ENCODE measurements at regions not wholly inside any gene's neighbourhood (a gene's known extent, or its start where the extent isn't known, plus 50 kb on each side); places are given as distances from the start of the nearest gene placed in this dataset.
"Not testable (repeated sequence)": the region's sequence is repeated elsewhere in the genome, so short reads cannot be mapped to it uniquely, and the experiment has no call there.

DNA sequence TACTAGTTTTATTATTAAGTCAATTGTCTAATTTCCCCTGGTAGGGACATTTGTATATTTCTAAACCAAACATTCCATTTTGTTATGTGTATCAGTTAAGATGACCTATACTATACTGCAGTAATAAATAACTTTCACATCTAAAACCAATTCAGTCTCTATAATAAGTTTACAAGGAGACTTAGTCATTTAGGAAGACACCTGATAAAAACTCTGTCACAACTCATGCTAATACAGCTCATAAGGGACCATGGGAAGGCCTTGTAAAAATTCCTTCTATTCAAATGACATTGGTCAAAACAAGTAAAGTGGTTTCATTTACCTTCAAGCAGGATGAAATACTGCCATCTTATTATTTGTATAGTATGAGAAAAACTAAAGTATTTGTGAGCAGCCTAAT lies 597.9 kb downstream of the PRIM2 start:
- not testable (repeated sequence) for H3K27me3 ChIP-seq (ENCODE audit: control insufficient read depth in 5 of 5, insufficient read depth in 4 of 5, low read length in 5 of 5); H3K9me3 ChIP-seq (ENCODE audit: control insufficient read depth in 5 of 5, low read length in 5 of 5)

DNA sequence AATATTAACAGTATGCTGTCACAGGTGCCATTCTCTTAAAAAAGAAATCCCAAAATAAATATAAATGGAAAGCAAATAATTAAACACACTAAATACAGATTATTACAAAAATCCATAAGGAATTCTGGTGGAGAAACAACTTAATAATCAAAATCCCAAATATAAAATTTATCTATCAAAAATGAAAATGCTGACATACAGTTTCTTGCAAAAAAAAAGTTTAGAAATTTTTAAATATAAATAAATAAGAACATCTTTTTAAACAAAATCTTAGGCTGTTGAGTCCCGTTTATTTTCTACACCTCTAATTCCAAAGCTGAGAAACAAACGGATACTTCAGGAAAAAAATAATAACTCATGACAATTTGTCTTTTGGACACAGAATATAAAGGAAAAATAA lies 625.5 kb downstream of the PRIM2 start:
- H3K9ac ChIP-seq (ENCODE audit: low read length in 5 of 5); H3K27me3 ChIP-seq (ENCODE audit: control insufficient read depth in 5 of 5, insufficient read depth in 4 of 5, low read length in 5 of 5); H3K27ac ChIP-seq (ENCODE audit: low read depth, low read length); H3K9me3 ChIP-seq (ENCODE audit: control insufficient read depth in 5 of 5, low read length in 5 of 5); H3K4me1 ChIP-seq (ENCODE audit: control insufficient read depth in 5 of 5, insufficient read depth in 5 of 5, low read length in 5 of 5); H3K4me3 ChIP-seq (ENCODE audit: low read depth in 1 of 5, low read length in 5 of 5): not testable (repeated sequence)
- H3K36me3 ChIP-seq (ENCODE audit: control insufficient read depth in 5 of 5, insufficient read depth in 5 of 5, low read length in 5 of 5), result peaks cover 0 to 16% (median 11%) of the 10 kb centered on the region in 5 donors

More for the DNA sequence above, 597.9 kb downstream of the PRIM2 start:
- not testable (repeated sequence) for H3K4me1 ChIP-seq (ENCODE audit: control insufficient read depth in 5 of 5, insufficient read depth in 5 of 5, low read length in 5 of 5); H3K36me3 ChIP-seq (ENCODE audit: control insufficient read depth in 5 of 5, insufficient read depth in 5 of 5, low read length in 5 of 5); H3K4me3 ChIP-seq (ENCODE audit: low read depth in 1 of 5, low read length in 5 of 5); H3K27ac ChIP-seq (ENCODE audit: low read depth, low read length); H3K9ac ChIP-seq (ENCODE audit: low read length in 5 of 5)

DNA sequence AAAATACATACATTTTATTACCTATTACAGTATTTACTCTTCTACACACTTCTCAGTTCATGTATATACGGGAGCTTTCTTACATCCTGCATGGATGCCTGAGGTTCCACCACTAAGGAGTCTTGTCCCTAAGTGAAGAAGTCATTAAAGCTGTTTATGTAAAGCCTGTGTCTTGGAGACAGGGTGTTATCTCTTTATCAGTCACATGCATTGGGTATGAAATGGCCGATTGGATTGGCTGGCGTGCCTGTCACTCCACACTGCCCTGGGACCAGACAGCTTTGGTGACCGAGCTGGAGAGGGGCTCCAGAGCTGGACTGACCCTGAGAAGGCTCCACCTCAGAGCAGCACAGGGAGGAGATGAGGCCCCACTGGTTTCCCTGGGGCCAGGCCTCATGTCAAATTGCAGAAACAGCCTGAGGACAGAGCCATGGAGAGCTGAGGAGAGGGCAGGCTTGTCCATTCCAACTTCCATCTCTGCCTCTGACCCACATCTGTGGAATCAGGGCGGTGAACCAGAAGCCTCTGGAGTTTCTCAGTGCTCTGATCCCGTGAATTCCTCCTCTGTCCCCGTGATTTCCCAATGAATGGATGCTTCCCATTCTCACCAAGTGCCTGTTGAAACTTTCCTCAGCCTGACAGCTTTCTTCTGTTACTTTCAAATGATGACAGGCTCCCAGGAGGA lies 628.8 kb downstream of the PRIM2 start:
- H3K9me3 ChIP-seq (ENCODE audit: control insufficient read depth in 5 of 5, low read length in 5 of 5); H3K27me3 ChIP-seq (ENCODE audit: control insufficient read depth in 5 of 5, insufficient read depth in 4 of 5, low read length in 5 of 5); H3K4me1 ChIP-seq (ENCODE audit: control insufficient read depth in 5 of 5, insufficient read depth in 5 of 5, low read length in 5 of 5); H3K4me3 ChIP-seq (ENCODE audit: low read depth in 1 of 5, low read length in 5 of 5); H3K9ac ChIP-seq (ENCODE audit: low read length in 5 of 5); H3K27ac ChIP-seq (ENCODE audit: low read depth, low read length): not testable (repeated sequence)
- H3K36me3 ChIP-seq (ENCODE audit: control insufficient read depth in 5 of 5, insufficient read depth in 5 of 5, low read length in 5 of 5), result peaks cover 0 to 27% (median 19%) of the 10 kb centered on the region in 5 donors

DNA sequence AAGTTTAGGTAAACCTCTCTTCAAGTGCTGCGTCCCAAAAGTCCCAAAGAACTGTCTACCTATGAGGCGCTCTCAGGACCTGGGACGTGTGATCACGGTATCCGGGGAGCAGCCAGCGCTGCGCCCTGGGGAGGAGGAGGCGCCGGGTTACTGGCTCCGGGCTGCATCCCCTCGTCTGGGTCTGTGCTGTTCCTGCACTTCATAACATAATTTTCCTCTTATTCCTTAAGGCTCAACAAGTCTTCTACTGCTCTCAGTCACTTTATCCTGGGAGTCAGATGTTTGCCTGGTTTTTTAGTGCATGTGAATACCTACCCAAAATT lies 629.3 kb downstream of the PRIM2 start:
- not testable (repeated sequence) for H3K4me1 ChIP-seq (ENCODE audit: control insufficient read depth in 5 of 5, insufficient read depth in 5 of 5, low read length in 5 of 5); H3K27me3 ChIP-seq (ENCODE audit: control insufficient read depth in 5 of 5, insufficient read depth in 4 of 5, low read length in 5 of 5); H3K9ac ChIP-seq (ENCODE audit: low read length in 5 of 5); H3K9me3 ChIP-seq (ENCODE audit: control insufficient read depth in 5 of 5, low read length in 5 of 5); H3K27ac ChIP-seq (ENCODE audit: low read depth, low read length); H3K4me3 ChIP-seq (ENCODE audit: low read depth in 1 of 5, low read length in 5 of 5)
- H3K36me3 ChIP-seq (ENCODE audit: control insufficient read depth in 5 of 5, insufficient read depth in 5 of 5, low read length in 5 of 5), result peaks cover 0 to 27% (median 19%) of the 10 kb centered on the region in 5 donors

DNA sequence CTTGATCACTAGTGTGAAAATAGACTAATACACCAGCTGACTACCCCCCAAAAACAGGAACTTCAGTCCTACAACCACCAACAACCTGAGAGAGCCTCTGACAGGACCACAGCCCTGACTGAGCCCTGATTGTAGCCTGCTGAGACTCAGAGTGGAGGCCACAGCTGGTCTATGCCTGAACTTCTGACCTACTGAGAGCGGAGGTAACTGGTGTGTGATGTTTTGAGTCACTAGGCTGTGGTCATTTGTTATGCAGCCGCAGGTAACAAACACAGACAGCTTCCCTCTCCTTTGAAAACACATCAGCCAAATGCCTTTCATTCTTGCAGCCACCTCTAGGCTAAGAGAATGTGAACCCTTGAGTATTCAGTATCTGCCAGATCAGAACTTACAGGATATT lies 631.1 kb downstream of the PRIM2 start:
- not testable (repeated sequence) for H3K4me1 ChIP-seq (ENCODE audit: control insufficient read depth in 5 of 5, insufficient read depth in 5 of 5, low read length in 5 of 5); H3K4me3 ChIP-seq (ENCODE audit: low read depth in 1 of 5, low read length in 5 of 5); H3K27me3 ChIP-seq (ENCODE audit: control insufficient read depth in 5 of 5, insufficient read depth in 4 of 5, low read length in 5 of 5); H3K27ac ChIP-seq (ENCODE audit: low read depth, low read length); H3K9ac ChIP-seq (ENCODE audit: low read length in 5 of 5); H3K9me3 ChIP-seq (ENCODE audit: control insufficient read depth in 5 of 5, low read length in 5 of 5)
- peaks cover 0 to 27% (median 19%) of the 10 kb centered on the region in 5 donors for H3K36me3 ChIP-seq (ENCODE audit: control insufficient read depth in 5 of 5, insufficient read depth in 5 of 5, low read length in 5 of 5)

DNA sequence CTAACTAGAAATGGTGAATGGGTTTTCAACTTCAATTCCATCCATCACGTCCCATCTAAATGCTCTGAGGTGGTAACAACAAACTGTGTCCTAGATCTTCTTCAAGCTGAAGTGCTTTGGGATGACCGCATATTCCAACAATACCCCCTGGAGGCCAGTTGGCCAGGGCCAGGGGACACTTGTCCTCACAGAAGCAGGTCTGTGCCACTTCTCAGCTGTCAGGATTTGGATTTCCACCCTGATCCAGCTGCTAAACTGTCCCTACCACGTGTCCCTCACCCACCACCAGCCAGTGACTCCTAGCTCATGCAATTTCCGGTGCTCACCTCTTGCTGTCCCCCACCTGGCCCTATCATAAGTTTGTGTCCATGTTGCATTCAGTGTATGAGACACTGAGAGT lies 633.0 kb downstream of the PRIM2 start:
- H3K9ac ChIP-seq (ENCODE audit: low read length in 5 of 5); H3K27me3 ChIP-seq (ENCODE audit: control insufficient read depth in 5 of 5, insufficient read depth in 4 of 5, low read length in 5 of 5); H3K9me3 ChIP-seq (ENCODE audit: control insufficient read depth in 5 of 5, low read length in 5 of 5); H3K27ac ChIP-seq (ENCODE audit: low read depth, low read length); H3K4me1 ChIP-seq (ENCODE audit: control insufficient read depth in 5 of 5, insufficient read depth in 5 of 5, low read length in 5 of 5); H3K4me3 ChIP-seq (ENCODE audit: low read depth in 1 of 5, low read length in 5 of 5): not testable (repeated sequence)
- H3K36me3 ChIP-seq (ENCODE audit: control insufficient read depth in 5 of 5, insufficient read depth in 5 of 5, low read length in 5 of 5), result peaks cover 0 to 30% (median 19%) of the 10 kb centered on the region in 5 donors

DNA sequence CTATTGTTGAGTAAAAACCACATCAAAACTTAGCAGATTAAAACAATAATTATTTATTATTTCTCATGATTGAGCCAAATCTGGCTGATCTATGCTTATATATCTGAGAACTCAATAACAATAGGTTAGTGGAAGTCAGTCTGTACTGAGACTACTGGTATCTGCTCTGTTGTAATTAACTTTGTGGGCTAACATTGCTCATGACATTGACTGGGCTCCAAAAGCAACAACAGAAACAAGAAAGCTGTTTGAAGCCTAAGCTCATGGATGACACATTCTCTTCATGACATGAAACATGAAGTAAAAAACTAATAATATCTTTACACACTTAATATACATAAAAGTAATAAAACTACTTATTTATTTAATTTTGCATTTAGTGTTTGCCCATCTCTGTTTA lies 649.3 kb downstream of the PRIM2 start:
- H3K9me3 ChIP-seq (ENCODE audit: control insufficient read depth in 5 of 5, low read length in 5 of 5); H3K9ac ChIP-seq (ENCODE audit: low read length in 5 of 5); H3K27ac ChIP-seq (ENCODE audit: low read depth, low read length); H3K4me1 ChIP-seq (ENCODE audit: control insufficient read depth in 5 of 5, insufficient read depth in 5 of 5, low read length in 5 of 5); H3K27me3 ChIP-seq (ENCODE audit: control insufficient read depth in 5 of 5, insufficient read depth in 4 of 5, low read length in 5 of 5); H3K4me3 ChIP-seq (ENCODE audit: low read depth in 1 of 5, low read length in 5 of 5); H3K36me3 ChIP-seq (ENCODE audit: control insufficient read depth in 5 of 5, insufficient read depth in 5 of 5, low read length in 5 of 5): not testable (repeated sequence)

DNA sequence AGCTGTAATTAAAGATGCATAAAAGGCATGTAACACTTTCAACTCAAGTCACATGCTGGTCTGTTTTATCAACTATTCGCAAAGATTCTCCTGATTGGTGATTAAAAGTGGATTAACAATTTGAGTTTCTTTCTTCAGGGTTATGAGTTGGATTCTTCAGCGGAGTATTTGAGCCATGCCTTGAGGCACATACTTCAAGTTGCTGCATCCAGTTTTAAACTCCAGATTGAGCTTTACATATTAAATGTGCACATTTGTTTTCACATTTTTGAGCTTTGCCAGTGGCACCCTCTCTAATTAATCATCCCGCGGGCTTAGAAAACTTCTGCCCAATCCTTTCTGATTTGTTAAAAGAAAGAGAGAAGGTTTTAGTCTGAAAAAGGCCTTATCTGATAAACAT lies 654.5 kb downstream of the PRIM2 start:
- H3K4me3 ChIP-seq (ENCODE audit: low read depth in 1 of 5, low read length in 5 of 5); H3K9ac ChIP-seq (ENCODE audit: low read length in 5 of 5); H3K27me3 ChIP-seq (ENCODE audit: control insufficient read depth in 5 of 5, insufficient read depth in 4 of 5, low read length in 5 of 5); H3K9me3 ChIP-seq (ENCODE audit: control insufficient read depth in 5 of 5, low read length in 5 of 5); H3K4me1 ChIP-seq (ENCODE audit: control insufficient read depth in 5 of 5, insufficient read depth in 5 of 5, low read length in 5 of 5); H3K27ac ChIP-seq (ENCODE audit: low read depth, low read length); H3K36me3 ChIP-seq (ENCODE audit: control insufficient read depth in 5 of 5, insufficient read depth in 5 of 5, low read length in 5 of 5): not testable (repeated sequence)

DNA sequence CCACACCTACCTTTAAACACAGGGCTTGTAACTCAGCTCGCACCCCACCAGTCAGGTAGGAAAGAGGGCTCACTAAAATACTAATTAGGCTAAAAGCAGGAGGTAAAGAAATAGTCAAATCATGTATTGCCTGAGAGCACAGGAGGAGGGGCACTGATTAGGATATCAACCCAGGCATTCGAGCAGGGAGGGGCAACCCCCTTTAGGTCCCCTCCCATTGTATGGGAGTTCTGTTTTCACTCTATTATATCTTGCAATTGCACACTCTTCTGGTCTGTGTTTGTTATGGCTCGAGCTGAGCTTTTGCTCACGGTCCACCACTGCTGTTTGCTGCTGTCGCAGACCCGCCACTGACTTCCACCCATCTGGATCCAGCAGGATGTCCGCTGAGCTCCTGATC lies 657.2 kb downstream of the PRIM2 start:
- Histone ChIP-seq H3K4me1 (ENCODE audit: control insufficient read depth in 5 of 5, insufficient read depth in 5 of 5, low read length in 5 of 5) (no peaks in the 10 kb centered on the region), H3K27ac (ENCODE audit: low read depth, low read length) (no peak overlapping the region), H3K27me3 (ENCODE audit: control insufficient read depth in 5 of 5, insufficient read depth in 4 of 5, low read length in 5 of 5) (no peaks in the 10 kb centered on the region), H3K4me3 (ENCODE audit: low read depth in 1 of 5, low read length in 5 of 5) (peak overlapping the region in 1 of 5 donors; percentile 15), H3K9me3 (ENCODE audit: control insufficient read depth in 5 of 5, low read length in 5 of 5) (no peaks in the 10 kb centered on the region), H3K36me3 (ENCODE audit: control insufficient read depth in 5 of 5, insufficient read depth in 5 of 5, low read length in 5 of 5) (no peaks in the 10 kb centered on the region), H3K9ac (ENCODE audit: low read length in 5 of 5) (no peak overlapping the region)

DNA sequence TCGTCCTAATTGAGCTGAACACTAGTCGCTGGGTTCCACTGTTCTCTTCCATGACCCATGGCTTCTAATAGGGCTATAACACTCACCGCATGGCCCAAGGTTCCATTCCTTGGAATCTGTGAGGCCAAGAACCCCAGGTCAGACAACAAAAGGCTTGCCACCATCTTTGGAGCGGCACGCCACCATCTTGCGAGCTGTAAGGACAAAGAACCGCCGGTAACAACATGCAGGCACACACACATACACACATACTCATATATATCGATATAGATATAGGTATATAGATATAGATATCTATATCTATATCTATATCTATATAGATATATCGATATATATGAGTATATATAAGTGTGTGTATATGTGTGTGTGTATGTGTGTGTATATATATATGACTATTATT lies 657.7 kb downstream of the PRIM2 start:
- not testable (repeated sequence) for H3K27me3 ChIP-seq (ENCODE audit: control insufficient read depth in 5 of 5, insufficient read depth in 4 of 5, low read length in 5 of 5); H3K4me3 ChIP-seq (ENCODE audit: low read depth in 1 of 5, low read length in 5 of 5); H3K9ac ChIP-seq (ENCODE audit: low read length in 5 of 5)

DNA sequence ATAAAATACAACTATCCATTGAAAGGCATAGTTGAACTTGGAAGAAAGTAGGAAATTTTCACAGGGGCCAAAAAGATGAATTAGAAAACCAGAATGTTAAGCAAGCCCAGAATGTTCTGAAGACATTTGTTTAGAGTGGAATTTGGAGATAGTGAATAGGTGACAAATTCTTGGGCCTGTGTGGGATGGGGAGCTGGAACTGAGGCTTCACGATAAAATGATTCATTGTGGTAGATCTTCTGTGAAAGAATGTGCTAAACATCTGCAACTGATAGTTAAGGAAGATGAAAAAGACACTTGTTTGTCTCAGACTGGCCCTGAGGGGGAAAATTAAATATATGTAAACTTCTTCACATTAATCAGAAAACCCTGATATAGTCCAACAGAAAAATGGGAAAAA lies 658.9 kb downstream of the PRIM2 start:
- not testable (repeated sequence) for H3K4me3 ChIP-seq (ENCODE audit: low read depth in 1 of 5, low read length in 5 of 5); H3K27me3 ChIP-seq (ENCODE audit: control insufficient read depth in 5 of 5, insufficient read depth in 4 of 5, low read length in 5 of 5); H3K36me3 ChIP-seq (ENCODE audit: control insufficient read depth in 5 of 5, insufficient read depth in 5 of 5, low read length in 5 of 5); H3K27ac ChIP-seq (ENCODE audit: low read depth, low read length); H3K4me1 ChIP-seq (ENCODE audit: control insufficient read depth in 5 of 5, insufficient read depth in 5 of 5, low read length in 5 of 5); H3K9ac ChIP-seq (ENCODE audit: low read length in 5 of 5); H3K9me3 ChIP-seq (ENCODE audit: control insufficient read depth in 5 of 5, low read length in 5 of 5)

More for the DNA sequence above, 657.7 kb downstream of the PRIM2 start:
- H3K36me3 ChIP-seq (ENCODE audit: control insufficient read depth in 5 of 5, insufficient read depth in 5 of 5, low read length in 5 of 5); H3K9me3 ChIP-seq (ENCODE audit: control insufficient read depth in 5 of 5, low read length in 5 of 5); H3K27ac ChIP-seq (ENCODE audit: low read depth, low read length); H3K4me1 ChIP-seq (ENCODE audit: control insufficient read depth in 5 of 5, insufficient read depth in 5 of 5, low read length in 5 of 5): not testable (repeated sequence)

All from subcutaneous abdominal adipose tissue (tissue), 5 donors.